Lower leg skin (tissue), 4 donors: ENCODE measurements at regions not wholly inside any gene's neighbourhood (a gene's known extent, or its start where the extent isn't known, plus 50 kb on each side); places are given as distances from the start of the nearest gene placed in this dataset.

ENCODE experiments used
- DNase-seq, 2 donors: peaks; one replicate each; pipeline ENCODE4 v3.0.0-alpha.2; 2019; ENCODE audit warnings: low spot score in 2 of 2
- H3K4me3 ChIP-seq: fragments of 200-600 bp; sonication (generic); 2 replicates; pipeline ENCODE4 v1.5.1; 2017; ENCODE audit warnings: mild to moderate bottlenecking, low read depth; ENCODE audit not compliant: poor library complexity, severe bottlenecking
- CTCF ChIP-seq, 3 donors: fragments of 450-650 bp; IDR thresholded peaks; one replicate each; pipeline ENCODE4 v1.5.1; 2016; ENCODE audit warnings: antibody characterized with exemption in 3 of 3, mild to moderate bottlenecking in 3 of 3, moderate library complexity in 2 of 3
- POLR2A ChIP-seq, 2 donors: fragments of 450-650 bp; IDR thresholded peaks; one replicate each; pipeline ENCODE4 v1.6.1; 2016 to 2017; ENCODE audit warnings: antibody characterized with exemption in 2 of 2, mild to moderate bottlenecking in 1 of 2, moderate library complexity in 1 of 2
- WGBS, 2 donors: methylation state at CpG; one replicate each; pipeline ENCODE4 v1.1.5; 2018; 5-methylcytosine and 5-hydroxymethylcytosine counted together
- intact Hi-C: fragments of 100-400 bp; cut with DNase I; formaldehyde crosslinking; loops from one replicate; pipeline ENCODE4 v1.15.0; 2023; ENCODE audit warnings: low total_unique reads

- 76 to 80% methylated on average over 4 of the region's 4 CpGs for WGBS, 2 donors
- TF ChIP-seq POLR2A (IDR thresholded peaks at IDR 0.05) (no peak), CTCF (IDR thresholded peaks at IDR 0.05) (no peak)
- intact Hi-C loops = no loop called here
- no peak for DNase-seq
- no peak overlapping the region for H3K4me3 ChIP-seq
Observed at GRCh38 chr1:91170571-91170970, 148.7 kb upstream of the ZNF644 start.

- 15% methylated on average over 6 of the region's 6 CpGs for WGBS, 2 donors
- H3K4me3 ChIP-seq = no peak overlapping the region
- no peak for DNase-seq
- TF ChIP-seq POLR2A (IDR thresholded peaks at IDR 0.05) = no peak
- TF ChIP-seq CTCF (IDR thresholded peaks at IDR 0.05) = peak in 1 of 3 donors; percentile 31
- intact Hi-C loops = no loop called here
Observed at GRCh38 chr1:91166106-91166712, 144.4 kb upstream of the ZNF644 start.

GRCh38 chr1:91165033-91165654 lies 143.3 kb upstream of the ZNF644 start:
- TF ChIP-seq POLR2A (IDR thresholded peaks at IDR 0.05) = no peak
- peak in 1 of 3 donors; percentile 73 for TF ChIP-seq CTCF (IDR thresholded peaks at IDR 0.05)
- intact Hi-C loops = no loop called here
- 41 to 47% methylated on average over 14 of the region's 14 CpGs for WGBS, 2 donors
- peak; percentile 66 to 94 for DNase-seq
- no peak overlapping the region for H3K4me3 ChIP-seq

GRCh38 chr1:91162613-91163012 lies 140.8 kb upstream of the ZNF644 start:
- no peak for DNase-seq
- intact Hi-C loops = no loop called here
- no peak for TF ChIP-seq CTCF (IDR thresholded peaks at IDR 0.05)
- TF ChIP-seq POLR2A (IDR thresholded peaks at IDR 0.05) = no peak
- WGBS, 2 donors = 87 to 94% methylated on average over 3 of the region's 3 CpGs
- H3K4me3 ChIP-seq = no peak overlapping the region

- H3K4me3 ChIP-seq = no peak overlapping the region
- DNase-seq = no peak
- no peak for TF ChIP-seq POLR2A (IDR thresholded peaks at IDR 0.05)
- no peak for TF ChIP-seq CTCF (IDR thresholded peaks at IDR 0.05)
- 34 to 41% methylated on average over 4 of the region's 4 CpGs for WGBS, 2 donors
- intact Hi-C loops = no loop called here
Observed at GRCh38 chr1:91161749-91162148, 139.9 kb upstream of the ZNF644 start.

GRCh38 chr1:91161166-91161565 lies 139.3 kb upstream of the ZNF644 start:
- TF ChIP-seq POLR2A (IDR thresholded peaks at IDR 0.05) (no peak), CTCF (IDR thresholded peaks at IDR 0.05) (no peak)
- no peak overlapping the region for H3K4me3 ChIP-seq
- 72 to 89% methylated on average over 9 of the region's 9 CpGs for WGBS, 2 donors
- no peak for DNase-seq
- intact Hi-C loops = no loop called here
